ENCODE measurements at regions not wholly inside any gene's neighbourhood (a gene's known extent, or its start where the extent isn't known, plus 50 kb on each side); places are given as distances from the start of the nearest gene placed in this dataset.

- no peak overlapping the region for H3K4me3 ChIP-seq
- no peak for ATAC-seq
- H3K27me3 ChIP-seq: no peaks in the 10 kb centered on the region
- no peaks in the 10 kb centered on the region for H3K4me1 ChIP-seq
- no peaks in the 10 kb centered on the region for H3K9me3 ChIP-seq
- no peaks in the 10 kb centered on the region for H3K36me3 ChIP-seq
- intact Hi-C loops (cut with DNase I): no loop called here
- DNase-seq: no peak
- no peak overlapping the region for H3K27ac ChIP-seq
- no peak for TF ChIP-seq CTCF (IDR thresholded peaks at IDR 0.05)
- TF ChIP-seq POLR2A (IDR thresholded peaks at IDR 0.05): no peak
- 40% methylated on average over 2 of the region's 2 CpGs for WGBS (ENCODE audit: insufficient coverage, low coverage, low lambda C conversion rate, missing lambda C conversion rate)
Measured at GRCh38 chr7:19202599-19202998, 57.4 kb upstream of the FERD3L start.

All from right lobe of liver (tissue), 6 donors.